GM19395 (cell line): ENCODE measurements at regions not wholly inside any gene's neighbourhood (a gene's known extent, or its start where the extent isn't known, plus 50 kb on each side); places are given as distances from the start of the nearest gene placed in this dataset.
"Not testable (repeated sequence)": the region's sequence is repeated elsewhere in the genome, so short reads cannot be mapped to it uniquely, and the experiment has no call there.

Experiments
- ATAC-seq: cut with Tn5 transposase; IDR thresholded peaks from one replicate; pipeline ENCODE4 v1.9.1; 2021; ENCODE audit warnings: mild to moderate bottlenecking, moderate library complexity; ENCODE audit not compliant: unreplicated experiment

GRCh38 chr2:180840641-180841040, 139.8 kb upstream of the UBE2E3 start:
- ATAC-seq = no peak

GRCh38 chr2:180829836-180830235, 150.6 kb upstream of the UBE2E3 start:
- ATAC-seq = no peak

- ATAC-seq = no peak
Measured at GRCh38 chr2:180829261-180829660, 151.1 kb upstream of the UBE2E3 start.

GRCh38 chr2:180828756-180829155, 151.6 kb upstream of the UBE2E3 start:
- no peak for ATAC-seq

- no peak for ATAC-seq
Measured at GRCh38 chr2:180823546-180824141, 156.8 kb upstream of the UBE2E3 start.

GRCh38 chr2:180819106-180819505, 161.3 kb upstream of the UBE2E3 start:
- ATAC-seq = no peak

- not testable (repeated sequence) for ATAC-seq
Measured at GRCh38 chr2:180818700-180819099, 161.7 kb upstream of the UBE2E3 start.

- ATAC-seq = no peak
Measured at GRCh38 chr2:180799141-180799540, 181.3 kb upstream of the UBE2E3 start.

- no peak for ATAC-seq
Measured at GRCh38 chr2:180790891-180791290, 189.5 kb upstream of the UBE2E3 start.

GRCh38 chr2:180787330-180787729, 193.1 kb upstream of the UBE2E3 start:
- ATAC-seq = no peak

GRCh38 chr2:180781276-180781675, 199.1 kb upstream of the UBE2E3 start:
- ATAC-seq = no peak

GRCh38 chr2:180778291-180778690, 202.1 kb upstream of the UBE2E3 start:
- no peak for ATAC-seq

- ATAC-seq = no peak
Measured at GRCh38 chr2:180776921-180777320, 203.5 kb upstream of the UBE2E3 start.

- ATAC-seq = no peak
Measured at GRCh38 chr2:180775711-180776110, 204.7 kb upstream of the UBE2E3 start.

- not testable (repeated sequence) for ATAC-seq
Measured at GRCh38 chr2:180765316-180765715, 215.1 kb upstream of the UBE2E3 start.

- ATAC-seq = no peak
Measured at GRCh38 chr2:180763263-180763989, 217.0 kb upstream of the UBE2E3 start.

GRCh38 chr2:180761224-180761623, 219.2 kb upstream of the UBE2E3 start:
- ATAC-seq = no peak

GRCh38 chr2:180759631-180760030, 220.8 kb upstream of the UBE2E3 start:
- no peak for ATAC-seq

GRCh38 chr2:180753809-180754761, 226.3 kb upstream of the UBE2E3 start:
- no peak for ATAC-seq

GRCh38 chr2:180751306-180751920, 229.0 kb upstream of the UBE2E3 start:
- ATAC-seq = no peak

- ATAC-seq = no peak
Measured at GRCh38 chr2:180747728-180748127, 232.7 kb upstream of the UBE2E3 start.
